Spleen (tissue), 11 donors: ENCODE measurements at regions not wholly inside any gene's neighbourhood (a gene's known extent, or its start where the extent isn't known, plus 50 kb on each side); places are given as distances from the start of the nearest gene placed in this dataset.

Experiments
- DNase-seq: peaks from one replicate; pipeline ENCODE4 v3.0.0-alpha.2; 2020
- H3K27ac ChIP-seq, 8 donors: fragments of 200-600 bp; sonication (generic) in 7 of 8; 1 replicate in 4 of 8; 2 replicates in 4 of 8; pipeline versions ENCODE4 v1.5.0 to v1.8.0; 2016 to 2021; ENCODE audit warnings: inconsistent platforms in 4 of 8, mild to moderate bottlenecking in 4 of 8, moderate library complexity in 1 of 8
- H3K27me3 ChIP-seq, 7 donors: fragments of 200-600 bp; sonication (generic) in 6 of 7; replicated peaks in 1 of 7; 1 replicate in 4 of 7; 2 replicates in 3 of 7; pipeline versions ENCODE4 v1.5.0 to v1.8.0; 2016 to 2021; ENCODE audit warnings: inconsistent platforms in 3 of 7, mild to moderate bottlenecking in 1 of 7
- H3K36me3 ChIP-seq, 6 donors: fragments of 200-600 bp; sonication (generic) in 5 of 6; 1 replicate in 4 of 6; 2 replicates in 2 of 6; pipeline versions ENCODE4 v1.5.0 to v1.8.0; 2016 to 2021; ENCODE audit warnings: inconsistent platforms in 2 of 6
- H3K4me1 ChIP-seq, 6 donors: fragments of 200-600 bp; sonication (generic) in 5 of 6; 1 replicate in 3 of 6; 2 replicates in 3 of 6; pipeline versions ENCODE4 v1.5.0 to v1.8.0; 2016 to 2021; ENCODE audit warnings: inconsistent platforms in 3 of 6
- H3K4me3 ChIP-seq, 8 donors: fragments of 200-600 bp; sonication (generic) in 7 of 8; 1 replicate in 4 of 8; 2 replicates in 4 of 8; pipeline versions ENCODE4 v1.5.0 to v1.8.0; 2016 to 2021; ENCODE audit warnings: inconsistent platforms in 4 of 8, mild to moderate bottlenecking in 4 of 8, moderate library complexity in 2 of 8
- H3K9me3 ChIP-seq, 8 donors: fragments of 200-600 bp; sonication (generic) in 7 of 8; 1 replicate in 4 of 8; 2 replicates in 4 of 8; pipeline versions ENCODE4 v1.5.0 to v1.8.0; 2016 to 2021; ENCODE audit warnings: inconsistent platforms in 4 of 8
- POLR2A ChIP-seq, 3 donors: fragments of 450-650 bp; IDR thresholded peaks; one replicate each; pipeline ENCODE4 v1.5.1; 2017; ENCODE audit warnings: antibody characterized with exemption in 3 of 3, mild to moderate bottlenecking in 1 of 3
- POLR2AphosphoS5 ChIP-seq, 3 donors: sonication (generic); formaldehyde crosslinking; IDR thresholded peaks; one replicate each; pipeline ENCODE4 v1.5.1; 2017; ENCODE audit warnings: antibody characterized with exemption in 3 of 3
- WGBS, 5 donors: extraction: QIAGEN DNeasy Blood & Tissue Kit in 3 of 5; methylation state at CpG; one replicate each; pipeline versions ENCODE4 v1.1.5 to v1.1.7; 2013 to 2018; 5-methylcytosine and 5-hydroxymethylcytosine counted together
- intact Hi-C: fragments of 100-400 bp; cut with DNase I; formaldehyde crosslinking; loops from one replicate; pipeline ENCODE4 v1.15.0; 2023; ENCODE audit warnings: low total_unique reads
- TF ChIP-seq, protein P1 (sequence below), 11 experiments: fragments of 200-600 bp in 7 of 11; fragments of 450-650 bp in 4 of 11; sonication (generic) in 4 of 11; IDR thresholded peaks in 8 of 11; conservative IDR thresholded peaks in 3 of 11; 1 replicate in 7 of 11; 2 replicates in 4 of 11; pipeline versions ENCODE4 v1.4.0 to v1.8.0; 2016 to 2021; ENCODE audit warnings: antibody characterized with exemption in 11 of 11, inconsistent platforms in 4 of 11, mild to moderate bottlenecking in 1 of 11
- donor health status: healthy with polysubstance abuse.
- donor health status: DM: no; HTN: no; CAD: no; lungs with moderate emphysema.
- donor health status: DM: no; HTN: no; CAD: no.
- donor health status: Bipolar disorder and iron deficiency.
- donor health status: healthy.
- donor health status: DM: no; HTN: no; CAD: no.
- donor health status: DM: yes; HTN: yes; CAD: no.

DNA sequence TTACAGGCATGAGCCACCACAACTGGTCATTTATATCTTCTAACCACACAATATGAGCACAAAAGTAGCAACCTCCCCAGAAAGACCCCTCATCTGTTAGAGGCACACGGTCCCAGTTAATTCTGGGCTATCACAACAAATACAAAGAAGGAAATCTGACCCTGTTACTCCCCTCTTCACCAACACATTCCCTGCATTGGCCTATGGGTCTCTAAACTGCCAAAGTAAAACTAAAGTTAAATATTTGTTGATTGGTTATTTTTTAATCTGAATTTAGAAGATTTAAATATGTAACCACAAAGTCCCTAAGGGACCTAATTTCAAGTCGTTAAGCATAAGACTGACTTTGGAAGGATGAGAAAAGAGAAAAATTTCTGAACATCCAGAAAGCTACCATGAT, 496.7 kb upstream of the NMUR2 start:
- TF ChIP-seq POLR2AphosphoS5 (IDR thresholded peaks at IDR 0.05) (no peak), POLR2A (IDR thresholded peaks at IDR 0.05) (no peak)
- TF ChIP-seq, protein P1, sequence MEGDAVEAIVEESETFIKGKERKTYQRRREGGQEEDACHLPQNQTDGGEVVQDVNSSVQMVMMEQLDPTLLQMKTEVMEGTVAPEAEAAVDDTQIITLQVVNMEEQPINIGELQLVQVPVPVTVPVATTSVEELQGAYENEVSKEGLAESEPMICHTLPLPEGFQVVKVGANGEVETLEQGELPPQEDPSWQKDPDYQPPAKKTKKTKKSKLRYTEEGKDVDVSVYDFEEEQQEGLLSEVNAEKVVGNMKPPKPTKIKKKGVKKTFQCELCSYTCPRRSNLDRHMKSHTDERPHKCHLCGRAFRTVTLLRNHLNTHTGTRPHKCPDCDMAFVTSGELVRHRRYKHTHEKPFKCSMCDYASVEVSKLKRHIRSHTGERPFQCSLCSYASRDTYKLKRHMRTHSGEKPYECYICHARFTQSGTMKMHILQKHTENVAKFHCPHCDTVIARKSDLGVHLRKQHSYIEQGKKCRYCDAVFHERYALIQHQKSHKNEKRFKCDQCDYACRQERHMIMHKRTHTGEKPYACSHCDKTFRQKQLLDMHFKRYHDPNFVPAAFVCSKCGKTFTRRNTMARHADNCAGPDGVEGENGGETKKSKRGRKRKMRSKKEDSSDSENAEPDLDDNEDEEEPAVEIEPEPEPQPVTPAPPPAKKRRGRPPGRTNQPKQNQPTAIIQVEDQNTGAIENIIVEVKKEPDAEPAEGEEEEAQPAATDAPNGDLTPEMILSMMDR (IDR thresholded peaks at IDR 0.05 in 8 of 11, conservative IDR thresholded peaks at IDR 0.05 in 3 of 11), result no peak
- H3K9me3 ChIP-seq, result no peaks in the 10 kb centered on the region
- no peaks in the 10 kb centered on the region for H3K4me1 ChIP-seq
- WGBS, 5 donors, result 43 to 80% (median 69%) methylated on average over 2 of the region's 2 CpGs
- DNase-seq, result no peak
- no peak overlapping the region for H3K27ac ChIP-seq
- H3K4me3 ChIP-seq, result no peak overlapping the region
- intact Hi-C loops, result no loop called here
- H3K36me3 ChIP-seq, result no peaks in the 10 kb centered on the region
- H3K27me3 ChIP-seq, result no peaks in the 10 kb centered on the region

DNA sequence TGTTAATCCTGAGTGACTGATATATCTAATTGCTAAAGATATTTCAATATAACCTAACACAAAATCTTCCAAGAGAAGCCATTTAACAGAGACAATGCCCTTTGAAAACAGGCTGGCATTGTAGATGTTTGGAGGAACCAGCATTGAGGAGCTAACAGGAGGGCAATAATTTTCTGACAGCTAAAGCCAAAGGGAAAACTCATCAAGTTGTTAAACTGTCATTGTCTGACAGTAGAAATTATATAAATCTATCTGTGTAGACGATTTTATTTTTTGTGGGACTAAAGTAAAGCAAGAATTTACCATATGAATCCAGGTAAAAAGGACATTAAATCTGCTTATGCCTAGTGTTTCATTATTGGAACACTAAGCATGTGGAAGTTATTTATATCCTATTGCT, 500.2 kb upstream of the NMUR2 start:
- 30 to 43% (median 38%) methylated on average over 1 of the region's 1 CpG for WGBS, 5 donors
- H3K27ac ChIP-seq, result no peak overlapping the region
- TF ChIP-seq POLR2A (IDR thresholded peaks at IDR 0.05) (no peak), POLR2AphosphoS5 (IDR thresholded peaks at IDR 0.05) (no peak)
- TF ChIP-seq, protein P1 (IDR thresholded peaks at IDR 0.05 in 8 of 11, conservative IDR thresholded peaks at IDR 0.05 in 3 of 11), result no peak
- intact Hi-C loops, result no loop called here
- H3K4me3 ChIP-seq, result no peak overlapping the region
- no peaks in the 10 kb centered on the region for H3K36me3 ChIP-seq
- no peaks in the 10 kb centered on the region for H3K27me3 ChIP-seq
- DNase-seq, result no peak
- no peaks in the 10 kb centered on the region for H3K4me1 ChIP-seq
- H3K9me3 ChIP-seq, result no peaks in the 10 kb centered on the region

DNA sequence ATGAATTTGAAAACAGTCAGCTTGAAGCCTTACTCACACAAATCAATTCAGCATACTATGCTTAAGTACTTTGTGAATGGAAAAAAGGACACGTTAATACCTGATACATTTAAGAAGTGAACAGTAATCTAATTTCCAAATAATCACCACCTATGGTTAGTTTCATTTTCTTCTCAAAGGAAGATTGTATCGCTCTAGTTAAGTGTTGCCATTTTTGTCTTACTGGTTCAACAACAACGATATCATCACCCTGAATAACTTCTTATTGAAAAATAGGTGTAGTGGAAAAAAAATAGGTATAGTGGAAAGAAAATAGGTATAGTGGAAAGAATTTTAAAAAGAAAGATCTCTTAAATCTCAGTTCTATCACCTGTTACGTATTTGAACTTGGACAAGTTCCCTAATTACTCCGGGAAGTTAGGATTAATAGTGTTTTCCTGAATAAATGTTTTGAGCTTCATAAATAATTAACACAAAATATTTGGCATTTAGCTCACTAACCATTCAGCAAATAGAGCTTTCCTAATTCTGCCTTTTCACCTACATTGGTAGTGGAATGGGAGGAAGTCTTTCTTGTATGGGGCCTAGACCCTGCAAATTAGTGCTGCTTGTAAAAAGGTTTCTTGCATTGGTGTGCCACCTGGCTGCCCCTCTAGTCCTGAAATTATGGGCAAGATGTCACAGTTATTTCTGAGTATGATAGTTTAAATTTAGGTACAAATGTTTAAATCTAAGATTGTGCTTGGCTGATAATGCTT, 502.6 kb upstream of the NMUR2 start:
- no peaks in the 10 kb centered on the region for H3K4me1 ChIP-seq
- intact Hi-C loops, result no loop called here
- 68 to 86% (median 80%) methylated on average over 5 of the region's 5 CpGs for WGBS, 5 donors
- no peaks in the 10 kb centered on the region for H3K36me3 ChIP-seq
- no peaks in the 10 kb centered on the region for H3K27me3 ChIP-seq
- no peak overlapping the region for H3K4me3 ChIP-seq
- TF ChIP-seq POLR2A (IDR thresholded peaks at IDR 0.05), result no peak
- TF ChIP-seq, protein P1 (IDR thresholded peaks at IDR 0.05 in 8 of 11, conservative IDR thresholded peaks at IDR 0.05 in 3 of 11), result no peak
- no peak for TF ChIP-seq POLR2AphosphoS5 (IDR thresholded peaks at IDR 0.05)
- H3K9me3 ChIP-seq, result peaks cover 0 to 9% (median 0%) of the 10 kb centered on the region in 8 donors
- no peak for DNase-seq
- no peak overlapping the region for H3K27ac ChIP-seq

DNA sequence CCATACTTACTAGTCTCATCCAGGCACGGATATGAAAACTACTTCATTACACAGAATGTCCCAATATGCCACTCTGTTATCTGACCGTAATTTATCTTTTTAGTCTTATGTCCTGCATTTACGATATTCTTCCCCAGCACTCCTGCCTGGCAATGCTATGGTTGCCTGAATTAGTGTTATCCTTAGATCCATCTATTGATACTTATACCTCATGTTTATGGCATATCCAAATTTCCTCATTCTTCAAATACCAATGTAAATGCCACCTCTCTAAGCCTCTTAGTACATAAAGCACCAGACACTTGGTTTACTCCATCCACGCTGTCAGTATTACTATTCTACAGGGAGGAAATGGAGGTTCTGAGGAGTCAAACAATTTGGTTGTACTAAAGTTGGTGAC, 507.8 kb upstream of the NMUR2 start:
- Histone ChIP-seq H3K27ac (no peak overlapping the region), H3K9me3 (peaks cover 0 to 9% (median 0%) of the 10 kb centered on the region in 8 donors), H3K27me3 (no peaks in the 10 kb centered on the region), H3K4me3 (no peak overlapping the region), H3K4me1 (no peaks in the 10 kb centered on the region), H3K36me3 (no peaks in the 10 kb centered on the region)
- intact Hi-C loops, result no loop called here
- DNase-seq, result no peak
- TF ChIP-seq, protein P1 (IDR thresholded peaks at IDR 0.05 in 8 of 11, conservative IDR thresholded peaks at IDR 0.05 in 3 of 11), result no peak
- TF ChIP-seq POLR2AphosphoS5 (IDR thresholded peaks at IDR 0.05) (no peak), POLR2A (IDR thresholded peaks at IDR 0.05) (no peak)
- WGBS, 5 donors, result 65 to 70% (median 68%) methylated on average over 4 of the region's 4 CpGs
